ENCODE measurements at regions not wholly inside any gene's neighbourhood (a gene's known extent, or its start where the extent isn't known, plus 50 kb on each side); places are given as distances from the start of the nearest gene placed in this dataset.

- TF ChIP-seq EGR1 (IDR thresholded peaks at IDR 0.05; ENCODE audit: low read depth) (no peak), REST (IDR thresholded peaks at IDR 0.05; ENCODE audit: low read depth) (no peak), SIN3A (IDR thresholded peaks at IDR 0.05; ENCODE audit: low read depth) (no peak), TCF7L2 (IDR thresholded peaks at IDR 0.05; ENCODE audit: borderline replicate concordance, extremely low read depth, insufficient read depth, insufficient read length) (no peak), POLR2A (IDR thresholded peaks at IDR 0.05; ENCODE audit: borderline replicate concordance, extremely low read depth, insufficient read depth, insufficient read length) (no peak), POLR2AphosphoS5 (IDR thresholded peaks at IDR 0.05; ENCODE audit: low read depth, low read length) (no peak)
- Histone ChIP-seq H3K9me2 (ENCODE audit: insufficient read depth) (no peaks in the 10 kb centered on the region), H3K27ac (ENCODE audit: low read depth, low read length) (no peak overlapping the region), H3K36me3 (ENCODE audit: control insufficient read depth in 1 of 2, insufficient read depth in 2 of 2, low read length in 2 of 2) (no peaks in the 10 kb centered on the region), H3K79me2 (ENCODE audit: insufficient read depth, low read length) (no peaks in the 10 kb centered on the region), H3K9ac (ENCODE audit: low read length) (no peak overlapping the region), H2AFZ (ENCODE audit: low read depth, low read length, poor library complexity, severe bottlenecking) (no peak overlapping the region), H3K4me1 (ENCODE audit: control insufficient read depth in 1 of 2, insufficient read depth in 2 of 2, low read length in 2 of 2) (no peaks in the 10 kb centered on the region), H3K4me2 (ENCODE audit: low read length) (no peak overlapping the region), H3K9me3 (ENCODE audit: control insufficient read depth in 1 of 2, insufficient read depth in 1 of 2, low read depth in 1 of 2, low read length in 2 of 2) (no peaks in the 10 kb centered on the region), H3K4me3 (replicated peaks in 1 of 2; ENCODE audit: low read depth in 1 of 2, low read length in 2 of 2) (no peak overlapping the region), H3K27me3 (ENCODE audit: insufficient read depth, low read length) (no peaks in the 10 kb centered on the region), H4K20me1 (ENCODE audit: insufficient read depth) (no peaks in the 10 kb centered on the region)
- intact Hi-C loops (cut with micrococcal nuclease), result no loop called here
- BruUV-seq (replicated peaks), result no TSS peak
- RAD21 ChIA-PET (ENCODE audit: low non-redundant PET in 1 of 2, low total read pairs in 2 of 2, uncharacterized antibody in 2 of 2, unreplicated experiment in 2 of 2), result no interaction called here
- POLR2A ChIA-PET, result no interaction called here
- DNase-seq (ENCODE audit: low read depth, low spot score) (no peak), ATAC-seq (no peak)
- CTCF ChIA-PET, result no interaction called here
These were observed 1534.6 kb downstream of the SI start for GRCh38 chr3:163543662-163544061.

GRCh38 chr3:163541629-163542028 is 1536.7 kb downstream of the SI start:
- TF ChIP-seq ZBTB33 (IDR thresholded peaks at IDR 0.05; ENCODE audit: extremely low read depth, insufficient replicate concordance, low read length) (no peak), EZH2 (IDR thresholded peaks at IDR 0.05) (no peak), SP1 (IDR thresholded peaks at IDR 0.05; ENCODE audit: low read depth) (no peak)
- no peaks in the 10 kb centered on the region for H3K9me2 ChIP-seq (ENCODE audit: insufficient read depth)
- H3K4me3 ChIP-seq (replicated peaks in 1 of 2; ENCODE audit: low read depth in 1 of 2, low read length in 2 of 2), result no peak overlapping the region
- H3K4me1 ChIP-seq (ENCODE audit: control insufficient read depth in 1 of 2, insufficient read depth in 2 of 2, low read length in 2 of 2), result no peaks in the 10 kb centered on the region
- ChIA-PET POLR2A (no interaction called here), CTCF (no interaction called here), RAD21 (ENCODE audit: low non-redundant PET in 1 of 2, low total read pairs in 2 of 2, uncharacterized antibody in 2 of 2, unreplicated experiment in 2 of 2) (no interaction called here)
- no peaks in the 10 kb centered on the region for H3K79me2 ChIP-seq (ENCODE audit: insufficient read depth, low read length)
- DNase-seq (ENCODE audit: low read depth, low spot score) (no peak), ATAC-seq (no peak)
- intact Hi-C loops (cut with micrococcal nuclease), result no loop called here
- H3K9ac ChIP-seq (ENCODE audit: low read length), result no peak overlapping the region
- no peak overlapping the region for H3K4me2 ChIP-seq (ENCODE audit: low read length)
- H3K27me3 ChIP-seq (ENCODE audit: insufficient read depth, low read length), result no peaks in the 10 kb centered on the region
- H2AFZ ChIP-seq (ENCODE audit: low read depth, low read length, poor library complexity, severe bottlenecking), result no peak overlapping the region
- H3K27ac ChIP-seq (ENCODE audit: low read depth, low read length), result no peak overlapping the region
- no peaks in the 10 kb centered on the region for H4K20me1 ChIP-seq (ENCODE audit: insufficient read depth)
- no peaks in the 10 kb centered on the region for H3K36me3 ChIP-seq (ENCODE audit: control insufficient read depth in 1 of 2, insufficient read depth in 2 of 2, low read length in 2 of 2)
- H3K9me3 ChIP-seq (ENCODE audit: control insufficient read depth in 1 of 2, insufficient read depth in 1 of 2, low read depth in 1 of 2, low read length in 2 of 2), result no peaks in the 10 kb centered on the region
- no TSS peak for BruUV-seq (replicated peaks)

Measured in HCT116 (cell line).